ENCODE measurements at regions not wholly inside any gene's neighbourhood (a gene's known extent, or its start where the extent isn't known, plus 50 kb on each side); places are given as distances from the start of the nearest gene placed in this dataset.

DNA sequence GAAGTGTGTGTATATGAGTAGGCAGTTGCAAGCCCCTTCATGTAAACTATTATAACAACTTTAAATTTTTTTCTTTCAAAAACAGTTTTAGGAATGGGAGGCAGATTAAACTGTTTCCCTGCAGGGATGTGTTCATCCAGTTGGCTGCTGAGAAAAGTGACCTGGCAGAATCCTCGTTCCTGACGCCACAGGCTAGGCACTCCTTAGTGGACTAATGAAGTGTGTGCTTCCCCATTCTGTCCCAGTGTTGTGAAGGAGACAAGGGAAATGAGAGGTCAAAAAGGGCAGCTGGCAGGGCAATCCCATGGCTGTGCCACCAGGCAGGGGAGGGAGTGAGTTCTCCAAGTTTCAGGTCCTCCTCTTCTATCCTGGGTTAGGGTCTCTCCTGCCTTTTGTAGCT is 59.8 kb downstream of the FOXD1 start:
- peaks cover 7% of the 10 kb centered on the region; the same call in 1 of the 2 replicates for H3F3A ChIP-seq (ENCODE audit: control insufficient read depth, insufficient read depth)
- H3K9me3 ChIP-seq (ENCODE audit: control insufficient read depth, insufficient read depth, low read length), result peaks cover 19% of the 10 kb centered on the region
- no peak overlapping the region for H3K4me3 ChIP-seq (ENCODE audit: low read length)
- no peak overlapping the region for H3K4me2 ChIP-seq (ENCODE audit: low read length)
- H3K4me1 ChIP-seq (ENCODE audit: control insufficient read depth, low read length), result peaks cover 12% of the 10 kb centered on the region
- no peak overlapping the region for H3K27ac ChIP-seq (ENCODE audit: low read depth, low read length)
- TF ChIP-seq, protein P1, sequence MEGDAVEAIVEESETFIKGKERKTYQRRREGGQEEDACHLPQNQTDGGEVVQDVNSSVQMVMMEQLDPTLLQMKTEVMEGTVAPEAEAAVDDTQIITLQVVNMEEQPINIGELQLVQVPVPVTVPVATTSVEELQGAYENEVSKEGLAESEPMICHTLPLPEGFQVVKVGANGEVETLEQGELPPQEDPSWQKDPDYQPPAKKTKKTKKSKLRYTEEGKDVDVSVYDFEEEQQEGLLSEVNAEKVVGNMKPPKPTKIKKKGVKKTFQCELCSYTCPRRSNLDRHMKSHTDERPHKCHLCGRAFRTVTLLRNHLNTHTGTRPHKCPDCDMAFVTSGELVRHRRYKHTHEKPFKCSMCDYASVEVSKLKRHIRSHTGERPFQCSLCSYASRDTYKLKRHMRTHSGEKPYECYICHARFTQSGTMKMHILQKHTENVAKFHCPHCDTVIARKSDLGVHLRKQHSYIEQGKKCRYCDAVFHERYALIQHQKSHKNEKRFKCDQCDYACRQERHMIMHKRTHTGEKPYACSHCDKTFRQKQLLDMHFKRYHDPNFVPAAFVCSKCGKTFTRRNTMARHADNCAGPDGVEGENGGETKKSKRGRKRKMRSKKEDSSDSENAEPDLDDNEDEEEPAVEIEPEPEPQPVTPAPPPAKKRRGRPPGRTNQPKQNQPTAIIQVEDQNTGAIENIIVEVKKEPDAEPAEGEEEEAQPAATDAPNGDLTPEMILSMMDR (IDR thresholded peaks at IDR 0.05; ENCODE audit: low read depth, low read length, poor library complexity, severe bottlenecking), result no peak
- no peak for TF ChIP-seq EZH2phosphoT487 (IDR thresholded peaks at IDR 0.05; ENCODE audit: borderline replicate concordance, low read length)
- H3K9me2 ChIP-seq (replicated peaks; ENCODE audit: control insufficient read depth, low read length), result no peaks in the 10 kb centered on the region
- no peaks in the 10 kb centered on the region for H4K20me1 ChIP-seq (ENCODE audit: control insufficient read depth, insufficient read depth, low read depth, low read length)
- H3K36me3 ChIP-seq (ENCODE audit: control insufficient read depth, low read length), result no peaks in the 10 kb centered on the region
- H3K27me3 ChIP-seq (ENCODE audit: control insufficient read depth, low read length), result peaks cover 56% of the 10 kb centered on the region
- no peaks in the 10 kb centered on the region for H3K79me2 ChIP-seq (ENCODE audit: control insufficient read depth, low read length)

DNA sequence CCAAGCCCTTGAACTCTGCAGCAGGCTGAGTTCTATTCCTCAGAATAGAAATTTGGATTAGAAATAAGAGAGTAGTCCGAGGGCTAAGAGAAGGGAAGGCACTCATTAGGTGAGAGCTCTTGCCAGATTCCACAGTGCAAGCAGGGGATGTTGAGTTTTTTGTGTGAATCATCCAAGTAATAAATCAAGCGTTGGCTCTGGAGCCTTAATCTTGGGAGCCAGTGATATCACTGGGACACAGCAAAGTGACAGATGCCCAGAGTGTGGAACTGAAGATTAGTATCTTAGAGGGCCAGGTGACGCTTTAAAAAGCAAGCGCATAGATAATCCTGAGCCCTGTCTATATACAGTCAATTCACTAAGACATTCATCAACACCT is 60.3 kb downstream of the FOXD1 start:
- no peaks in the 10 kb centered on the region for H4K20me1 ChIP-seq (ENCODE audit: control insufficient read depth, insufficient read depth, low read depth, low read length)
- no peak overlapping the region for H3K4me3 ChIP-seq (ENCODE audit: low read length)
- no peak overlapping the region for H3K4me2 ChIP-seq (ENCODE audit: low read length)
- peaks cover 7% of the 10 kb centered on the region; the same call in 1 of the 2 replicates for H3F3A ChIP-seq (ENCODE audit: control insufficient read depth, insufficient read depth)
- peaks cover 12% of the 10 kb centered on the region for H3K4me1 ChIP-seq (ENCODE audit: control insufficient read depth, low read length)
- peaks cover 20% of the 10 kb centered on the region for H3K9me3 ChIP-seq (ENCODE audit: control insufficient read depth, insufficient read depth, low read length)
- no peaks in the 10 kb centered on the region for H3K36me3 ChIP-seq (ENCODE audit: control insufficient read depth, low read length)
- TF ChIP-seq EZH2phosphoT487 (IDR thresholded peaks at IDR 0.05; ENCODE audit: borderline replicate concordance, low read length), result no peak
- H3K27me3 ChIP-seq (ENCODE audit: control insufficient read depth, low read length), result peaks cover 54% of the 10 kb centered on the region
- H3K9me2 ChIP-seq (replicated peaks; ENCODE audit: control insufficient read depth, low read length), result no peaks in the 10 kb centered on the region
- no peak overlapping the region for H3K27ac ChIP-seq (ENCODE audit: low read depth, low read length)
- no peaks in the 10 kb centered on the region for H3K79me2 ChIP-seq (ENCODE audit: control insufficient read depth, low read length)

DNA sequence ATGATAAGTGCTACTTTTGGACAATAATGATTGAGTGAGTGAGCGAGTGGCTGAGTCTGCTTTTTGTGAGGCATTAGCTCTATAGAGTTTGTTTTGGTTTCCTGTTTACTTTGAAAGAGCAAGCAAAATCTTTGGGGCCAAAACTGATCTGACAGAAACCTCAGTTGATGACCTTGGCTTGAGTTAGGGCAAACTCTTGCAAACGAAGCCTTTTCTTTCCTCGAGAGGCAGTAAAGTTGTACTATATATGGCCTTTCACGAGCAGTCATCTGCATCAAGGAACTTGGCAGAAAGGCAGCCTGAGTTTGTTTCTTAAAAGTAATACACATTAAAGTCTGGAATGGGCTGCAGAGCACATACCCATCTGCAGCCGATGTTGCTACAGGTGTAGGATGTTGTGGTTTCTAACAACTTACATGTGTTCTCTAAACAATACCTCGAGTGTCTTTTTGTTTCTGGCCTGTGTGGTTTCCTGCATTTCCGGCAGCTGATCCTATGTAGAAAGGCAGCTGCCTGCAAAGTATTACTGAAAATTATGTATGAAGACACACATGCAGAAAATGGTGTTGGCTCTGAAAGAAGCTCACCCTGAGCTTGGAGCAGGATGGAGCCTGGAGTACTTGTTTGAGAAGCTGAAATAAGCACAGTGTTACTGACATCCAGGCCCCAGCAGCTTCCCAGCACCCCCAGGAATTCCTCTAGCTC is 60.8 kb downstream of the FOXD1 start:
- Histone ChIP-seq H3K9me3 (ENCODE audit: control insufficient read depth, insufficient read depth, low read length) (peaks cover 20% of the 10 kb centered on the region), H3K9me2 (replicated peaks; ENCODE audit: control insufficient read depth, low read length) (no peaks in the 10 kb centered on the region), H3K27ac (ENCODE audit: low read depth, low read length) (no peak overlapping the region), H3F3A (ENCODE audit: control insufficient read depth, insufficient read depth) (peaks cover 7% of the 10 kb centered on the region; the same call in 1 of the 2 replicates), H3K4me3 (ENCODE audit: low read length) (no peak overlapping the region), H3K36me3 (ENCODE audit: control insufficient read depth, low read length) (no peaks in the 10 kb centered on the region), H3K4me2 (ENCODE audit: low read length) (no peak overlapping the region), H3K79me2 (ENCODE audit: control insufficient read depth, low read length) (no peaks in the 10 kb centered on the region), H3K4me1 (ENCODE audit: control insufficient read depth, low read length) (peaks cover 12% of the 10 kb centered on the region), H4K20me1 (ENCODE audit: control insufficient read depth, insufficient read depth, low read depth, low read length) (no peaks in the 10 kb centered on the region), H3K27me3 (ENCODE audit: control insufficient read depth, low read length) (peaks cover 51% of the 10 kb centered on the region)
- TF ChIP-seq, protein P1 (IDR thresholded peaks at IDR 0.05; ENCODE audit: low read depth, low read length, poor library complexity, severe bottlenecking), result no peak
- 0 out of 2 replicates have a peak, but pooled peaks have one; percentile 0 for TF ChIP-seq EZH2phosphoT487 (IDR thresholded peaks at IDR 0.05; ENCODE audit: borderline replicate concordance, low read length)

DNA sequence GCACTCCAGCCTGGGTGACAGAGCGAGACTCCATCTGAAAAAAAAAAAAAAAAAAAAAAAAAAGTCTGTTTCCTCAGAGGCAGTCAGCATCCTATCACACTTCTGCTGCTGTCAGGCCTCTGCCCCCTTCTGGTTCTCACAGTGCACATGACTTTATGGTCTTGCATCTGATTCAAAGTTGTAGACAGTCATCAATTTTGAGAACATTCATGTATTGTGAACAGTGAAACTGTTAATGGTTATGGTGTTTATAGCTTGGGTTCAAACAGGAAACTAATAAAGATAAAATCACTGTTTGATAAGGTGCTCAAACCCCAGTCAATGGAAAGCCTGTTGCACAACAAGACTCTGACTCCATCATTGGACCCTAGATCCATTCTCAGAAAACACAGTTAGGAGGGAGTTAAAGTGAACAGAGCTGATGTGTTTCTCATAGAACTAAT is 61.4 kb downstream of the FOXD1 start:
- H3K27ac ChIP-seq (ENCODE audit: low read depth, low read length), result no peak overlapping the region
- H3K4me2 ChIP-seq (ENCODE audit: low read length), result no peak overlapping the region

More for the DNA sequence above, 61.4 kb downstream of the FOXD1 start:
- Histone ChIP-seq H3K27me3 (ENCODE audit: control insufficient read depth, low read length) (peaks cover 46% of the 10 kb centered on the region), H3K79me2 (ENCODE audit: control insufficient read depth, low read length) (no peaks in the 10 kb centered on the region), H3K9me2 (replicated peaks; ENCODE audit: control insufficient read depth, low read length) (no peaks in the 10 kb centered on the region), H3K4me1 (ENCODE audit: control insufficient read depth, low read length) (peaks cover 12% of the 10 kb centered on the region), H3K36me3 (ENCODE audit: control insufficient read depth, low read length) (no peaks in the 10 kb centered on the region), H3K9me3 (ENCODE audit: control insufficient read depth, insufficient read depth, low read length) (peaks cover 25% of the 10 kb centered on the region), H3K4me3 (ENCODE audit: low read length) (no peak overlapping the region), H4K20me1 (ENCODE audit: control insufficient read depth, insufficient read depth, low read depth, low read length) (no peaks in the 10 kb centered on the region), H3F3A (ENCODE audit: control insufficient read depth, insufficient read depth) (peaks cover 7% of the 10 kb centered on the region; the same call in 1 of the 2 replicates)
- no peak for TF ChIP-seq EZH2phosphoT487 (IDR thresholded peaks at IDR 0.05; ENCODE audit: borderline replicate concordance, low read length)
- TF ChIP-seq, protein P1 (IDR thresholded peaks at IDR 0.05; ENCODE audit: low read depth, low read length, poor library complexity, severe bottlenecking), result no peak
